Astrocyte (in vitro differentiated cells and primary cell): ENCODE measurements at regions not wholly inside any gene's neighbourhood (a gene's known extent, or its start where the extent isn't known, plus 50 kb on each side); places are given as distances from the start of the nearest gene placed in this dataset.

ENCODE experiments used
- DNase-seq: peaks from one replicate; pipeline ENCODE4 v3.0.0-alpha.2; 2010; ENCODE audit warnings: low read depth
- FAIRE-seq: peaks from 2 replicates; lab custom pipeline; 2011; peaks lifted over from hg19 to GRCh38; lab: Jason Lieb, UNC
- H2AFZ ChIP-seq: 2 replicates; pipeline ENCODE4 v1.6.0; 2012; ENCODE audit warnings: low read depth, low read length, inconsistent platforms
- H3K27ac ChIP-seq: 2 replicates; pipeline ENCODE4 v1.5.1; 2011; ENCODE audit warnings: low read depth, low read length, inconsistent platforms
- H3K27me3 ChIP-seq: 2 replicates; pipeline ENCODE4 v1.6.0; 2011; ENCODE audit warnings: low read length, inconsistent platforms; ENCODE audit not compliant: insufficient read depth
- H3K36me3 ChIP-seq: 2 replicates; pipeline ENCODE4 v1.5.1; 2011; ENCODE audit warnings: low read length, inconsistent platforms; ENCODE audit not compliant: insufficient read depth
- H3K4me1 ChIP-seq: 2 replicates; pipeline ENCODE4 v1.5.1; 2011; ENCODE audit warnings: low read length, inconsistent platforms; ENCODE audit not compliant: insufficient read depth
- H3K4me2 ChIP-seq: 2 replicates; pipeline ENCODE4 v1.6.0; 2012; ENCODE audit warnings: low read length, inconsistent platforms
- H3K4me3 ChIP-seq: 2 replicates; pipeline ENCODE4 v1.5.1; 2011; ENCODE audit warnings: low read depth, mild to moderate bottlenecking, low read length, inconsistent platforms; ENCODE audit not compliant: insufficient read depth
- H3K79me2 ChIP-seq: 2 replicates; pipeline ENCODE4 v1.6.0; 2012; ENCODE audit warnings: mild to moderate bottlenecking, low read length, inconsistent platforms; ENCODE audit not compliant: insufficient read depth
- H3K9ac ChIP-seq: 2 replicates; pipeline ENCODE4 v1.6.0; 2012; ENCODE audit warnings: mild to moderate bottlenecking, low read length, inconsistent platforms
- H3K9me3 ChIP-seq: 2 replicates; pipeline ENCODE4 v1.5.1; 2012; ENCODE audit warnings: low read depth, mild to moderate bottlenecking, low read length, inconsistent platforms; ENCODE audit not compliant: insufficient read depth
- H4K20me1 ChIP-seq: 2 replicates; pipeline ENCODE4 v1.6.0; 2012; ENCODE audit warnings: low read length, inconsistent platforms; ENCODE audit not compliant: insufficient read depth
- H3K27ac Mint-ChIP-seq: one replicate; pipeline ENCODE4 v1.8.0; 2021; ENCODE audit warnings: mild to moderate bottlenecking, mixed read lengths; ENCODE audit not compliant: unreplicated experiment
- H3K27me3 Mint-ChIP-seq: one replicate; pipeline ENCODE4 v1.8.0; 2021; ENCODE audit warnings: low read depth, mixed read lengths; ENCODE audit not compliant: unreplicated experiment
- H3K36me3 Mint-ChIP-seq: one replicate; pipeline ENCODE4 v1.8.0; 2021; ENCODE audit warnings: low read depth, mixed read lengths; ENCODE audit not compliant: unreplicated experiment
- H3K4me1 Mint-ChIP-seq: one replicate; pipeline ENCODE4 v1.8.0; 2021; ENCODE audit warnings: low read depth, mixed read lengths; ENCODE audit not compliant: unreplicated experiment
- H3K4me3 Mint-ChIP-seq: one replicate; pipeline ENCODE4 v1.8.0; 2021; ENCODE audit warnings: mild to moderate bottlenecking, moderate library complexity, mixed read lengths; ENCODE audit not compliant: unreplicated experiment
- H3K9me3 Mint-ChIP-seq: one replicate; pipeline ENCODE4 v1.8.0; 2021; ENCODE audit warnings: mild to moderate bottlenecking, mixed read lengths; ENCODE audit not compliant: unreplicated experiment
- EZH2 ChIP-seq: IDR thresholded peaks from 2 replicates; pipeline ENCODE4 v1.6.1; 2012; ENCODE audit warnings: mild to moderate bottlenecking, low read length, inconsistent platforms; ENCODE audit not compliant: insufficient read depth
- TF ChIP-seq, protein P1 (sequence below): IDR thresholded peaks from 2 replicates; pipeline ENCODE4 v1.5.1; 2011; ENCODE audit warnings: low read depth, mild to moderate bottlenecking, inconsistent platforms, low read length, moderate library complexity; ENCODE audit not compliant: insufficient read depth

DNA sequence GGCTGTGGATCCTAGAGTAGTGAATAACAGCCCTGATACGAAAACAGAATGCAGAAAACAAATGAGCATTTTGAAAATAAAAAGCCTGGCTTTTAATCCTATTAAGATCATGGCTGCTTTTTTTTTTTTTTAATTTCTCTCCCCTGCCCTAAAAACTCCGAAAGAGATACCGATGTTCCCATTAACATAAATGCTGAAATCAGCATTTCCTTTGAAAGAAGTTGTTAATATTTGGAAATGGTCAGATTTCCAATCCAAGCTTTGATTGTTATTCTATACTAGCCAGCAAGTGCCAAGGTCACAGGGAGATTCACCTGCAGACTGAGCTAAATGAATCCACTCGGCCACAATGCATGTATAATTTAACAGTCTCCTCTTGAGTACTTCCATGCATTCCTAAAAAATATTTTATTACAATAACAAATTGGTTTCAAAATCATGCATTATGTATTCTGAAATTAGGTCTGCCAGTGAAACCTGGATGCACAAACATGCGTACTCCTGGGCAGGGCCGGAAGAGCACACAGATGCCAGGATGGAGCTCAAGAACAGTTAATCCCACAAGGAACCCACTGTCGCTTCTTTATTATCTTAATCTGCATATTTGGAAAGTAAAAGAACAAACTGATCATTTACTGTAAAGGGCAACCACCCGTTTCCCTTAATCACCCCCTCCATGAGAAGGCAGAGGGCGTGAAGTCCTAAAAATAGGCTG, 521.5 kb upstream of the ZFHX3 start:
- Histone ChIP-seq H3K4me3 (no peak overlapping the region), H3K4me2 (no peak overlapping the region), H2AFZ (no peak overlapping the region), H3K79me2 (no peaks in the 10 kb centered on the region), H3K9ac (no peak overlapping the region), H3K9me3 (peaks cover 2% of the 10 kb centered on the region), H3K4me1 (no peaks in the 10 kb centered on the region), H3K27ac (no peak overlapping the region), H3K27me3 (peaks cover 2% of the 10 kb centered on the region), H4K20me1 (no peaks in the 10 kb centered on the region), H3K36me3 (no peaks in the 10 kb centered on the region)
- Mint-ChIP-seq H3K36me3 (no peaks in the 10 kb centered on the region), H3K27ac (no peak overlapping the region), H3K4me3 (no peak overlapping the region), H3K27me3 (peaks cover 3% of the 10 kb centered on the region), H3K9me3 (no peaks in the 10 kb centered on the region), H3K4me1 (peaks cover 8% of the 10 kb centered on the region)
- TF ChIP-seq EZH2 = no peak
- TF ChIP-seq, protein P1, sequence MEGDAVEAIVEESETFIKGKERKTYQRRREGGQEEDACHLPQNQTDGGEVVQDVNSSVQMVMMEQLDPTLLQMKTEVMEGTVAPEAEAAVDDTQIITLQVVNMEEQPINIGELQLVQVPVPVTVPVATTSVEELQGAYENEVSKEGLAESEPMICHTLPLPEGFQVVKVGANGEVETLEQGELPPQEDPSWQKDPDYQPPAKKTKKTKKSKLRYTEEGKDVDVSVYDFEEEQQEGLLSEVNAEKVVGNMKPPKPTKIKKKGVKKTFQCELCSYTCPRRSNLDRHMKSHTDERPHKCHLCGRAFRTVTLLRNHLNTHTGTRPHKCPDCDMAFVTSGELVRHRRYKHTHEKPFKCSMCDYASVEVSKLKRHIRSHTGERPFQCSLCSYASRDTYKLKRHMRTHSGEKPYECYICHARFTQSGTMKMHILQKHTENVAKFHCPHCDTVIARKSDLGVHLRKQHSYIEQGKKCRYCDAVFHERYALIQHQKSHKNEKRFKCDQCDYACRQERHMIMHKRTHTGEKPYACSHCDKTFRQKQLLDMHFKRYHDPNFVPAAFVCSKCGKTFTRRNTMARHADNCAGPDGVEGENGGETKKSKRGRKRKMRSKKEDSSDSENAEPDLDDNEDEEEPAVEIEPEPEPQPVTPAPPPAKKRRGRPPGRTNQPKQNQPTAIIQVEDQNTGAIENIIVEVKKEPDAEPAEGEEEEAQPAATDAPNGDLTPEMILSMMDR = no peak
- DNase-seq (no peak), FAIRE-seq (no peak)

DNA sequence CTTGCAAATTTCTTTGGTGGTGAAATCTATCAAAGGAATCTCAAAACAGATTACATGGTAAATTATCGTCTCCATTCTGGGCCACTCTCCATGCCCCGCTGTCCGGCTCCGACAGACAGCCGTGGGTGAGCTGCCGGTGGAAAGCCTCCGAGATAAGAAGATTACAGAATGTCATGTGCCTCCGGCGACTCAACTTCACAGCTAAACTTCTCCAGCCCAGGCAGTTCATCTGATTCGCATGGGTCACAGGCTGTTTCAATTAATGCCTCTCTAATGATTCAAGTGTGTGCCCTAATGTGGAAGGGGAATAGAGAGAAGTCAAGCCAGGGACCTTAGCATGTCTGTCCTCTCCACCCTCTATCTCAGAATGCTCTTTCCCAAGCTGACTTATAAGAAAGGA, 520.8 kb upstream of the ZFHX3 start:
- H3K27ac Mint-ChIP-seq = no peak overlapping the region
- no peak overlapping the region for H3K27ac ChIP-seq
- H3K9me3 ChIP-seq = peaks cover 7% of the 10 kb centered on the region
- peaks cover 2% of the 10 kb centered on the region for H3K27me3 ChIP-seq
- H3K36me3 ChIP-seq = no peaks in the 10 kb centered on the region
- peaks cover 8% of the 10 kb centered on the region for H3K4me1 Mint-ChIP-seq
- H3K27me3 Mint-ChIP-seq = peaks cover 3% of the 10 kb centered on the region
- H3K4me2 ChIP-seq = no peak overlapping the region
- H3K4me3 Mint-ChIP-seq = no peak overlapping the region
- FAIRE-seq (no peak), DNase-seq (no peak)
- H2AFZ ChIP-seq = no peak overlapping the region
- H3K9ac ChIP-seq = no peak overlapping the region
- H3K9me3 Mint-ChIP-seq = no peaks in the 10 kb centered on the region
- H3K4me3 ChIP-seq = no peak overlapping the region
- no peaks in the 10 kb centered on the region for H3K36me3 Mint-ChIP-seq
- no peaks in the 10 kb centered on the region for H3K79me2 ChIP-seq
- no peaks in the 10 kb centered on the region for H4K20me1 ChIP-seq
- H3K4me1 ChIP-seq = no peaks in the 10 kb centered on the region
- TF ChIP-seq EZH2 = no peak
- TF ChIP-seq, protein P1 = no peak

DNA sequence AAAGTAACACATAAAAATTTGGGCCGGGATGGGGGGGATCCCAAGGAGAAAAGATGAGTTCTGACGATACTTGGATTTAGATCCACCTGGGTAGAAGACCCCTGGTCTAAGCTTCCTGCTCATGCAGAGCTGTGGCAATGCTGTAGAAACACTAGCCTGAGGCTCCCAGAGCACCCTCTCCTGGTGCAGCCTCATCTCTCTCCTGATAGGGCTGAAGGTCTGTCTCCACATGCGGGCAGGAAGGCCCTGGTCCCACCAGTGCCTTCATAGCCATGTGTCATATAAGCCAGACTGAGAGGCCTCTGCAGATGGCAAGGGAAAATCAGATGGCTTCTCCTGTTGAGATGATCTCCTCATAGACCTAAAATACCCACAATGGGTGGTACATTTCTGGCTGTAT, 518.0 kb upstream of the ZFHX3 start:
- peaks cover 7% of the 10 kb centered on the region for H3K9me3 ChIP-seq
- H3K9ac ChIP-seq = no peak overlapping the region
- Mint-ChIP-seq H3K4me3 (no peak overlapping the region), H3K4me1 (peaks cover 3% of the 10 kb centered on the region), H3K36me3 (no peaks in the 10 kb centered on the region), H3K27ac (no peak overlapping the region), H3K9me3 (no peaks in the 10 kb centered on the region), H3K27me3 (peaks cover 3% of the 10 kb centered on the region)
- H3K4me1 ChIP-seq = no peaks in the 10 kb centered on the region
- no peak overlapping the region for H3K4me2 ChIP-seq
- H3K4me3 ChIP-seq = no peak overlapping the region
- H3K36me3 ChIP-seq = no peaks in the 10 kb centered on the region
- H4K20me1 ChIP-seq = no peaks in the 10 kb centered on the region
- no peak overlapping the region for H2AFZ ChIP-seq
- no peak overlapping the region for H3K27ac ChIP-seq
- peaks cover 2% of the 10 kb centered on the region for H3K27me3 ChIP-seq
- TF ChIP-seq EZH2 = no peak
- TF ChIP-seq, protein P1 = no peak
- no peaks in the 10 kb centered on the region for H3K79me2 ChIP-seq
- no peak for DNase-seq
- no peak for FAIRE-seq
